Mesothelial cell of epicardium (in vitro differentiated cells): ENCODE measurements at regions not wholly inside any gene's neighbourhood (a gene's known extent, or its start where the extent isn't known, plus 50 kb on each side); places are given as distances from the start of the nearest gene placed in this dataset.

Experiments used
- DNase-seq, 2 experiments: peaks; one replicate each; pipeline ENCODE4 v3.0.0; 2021; ENCODE audit warnings: low spot score in 2 of 2; ENCODE audit not compliant: unreplicated experiment in 2 of 2
- H3K27ac Mint-ChIP-seq: 2 replicates; pipeline ENCODE4 v1.8.0; 2021; ENCODE audit warnings: mixed read lengths
- H3K27me3 Mint-ChIP-seq: 2 replicates; pipeline ENCODE4 v1.8.0; 2021; ENCODE audit warnings: low read depth, mixed read lengths
- H3K36me3 Mint-ChIP-seq: 2 replicates; pipeline ENCODE4 v1.8.0; 2021; ENCODE audit warnings: mixed read lengths
- H3K4me1 Mint-ChIP-seq: 2 replicates; pipeline ENCODE4 v1.8.0; 2021; ENCODE audit warnings: mixed read lengths
- H3K4me3 Mint-ChIP-seq: 2 replicates; pipeline ENCODE4 v1.8.0; 2021; ENCODE audit warnings: mild to moderate bottlenecking, moderate library complexity, mixed read lengths
- H3K9me3 Mint-ChIP-seq: 2 replicates; pipeline ENCODE4 v1.8.0; 2021; ENCODE audit warnings: mixed read lengths
- CTCF ChIP-seq: fragments of 200-600 bp; sonication (generic); IDR thresholded peaks from one replicate; pipeline ENCODE4 v1.5.0; 2021; ENCODE audit warnings: antibody characterized with exemption; ENCODE audit not compliant: unreplicated experiment

- DNase-seq, result peak in 1 of 2 experiments; percentile 26
- Mint-ChIP-seq H3K4me3 (no peak overlapping the region), H3K36me3 (no peaks in the 10 kb centered on the region), H3K27ac (no peak overlapping the region), H3K9me3 (peaks cover 10% of the 10 kb centered on the region), H3K4me1 (no peaks in the 10 kb centered on the region), H3K27me3 (peaks cover 2% of the 10 kb centered on the region)
- TF ChIP-seq CTCF, result no peak
Observed at GRCh38 chr10:46236941-46237681, 49.7 kb upstream of the ANTXRL start.
